ENCODE measurements at regions not wholly inside any gene's neighbourhood (a gene's known extent, or its start where the extent isn't known, plus 50 kb on each side); places are given as distances from the start of the nearest gene placed in this dataset.

DNA sequence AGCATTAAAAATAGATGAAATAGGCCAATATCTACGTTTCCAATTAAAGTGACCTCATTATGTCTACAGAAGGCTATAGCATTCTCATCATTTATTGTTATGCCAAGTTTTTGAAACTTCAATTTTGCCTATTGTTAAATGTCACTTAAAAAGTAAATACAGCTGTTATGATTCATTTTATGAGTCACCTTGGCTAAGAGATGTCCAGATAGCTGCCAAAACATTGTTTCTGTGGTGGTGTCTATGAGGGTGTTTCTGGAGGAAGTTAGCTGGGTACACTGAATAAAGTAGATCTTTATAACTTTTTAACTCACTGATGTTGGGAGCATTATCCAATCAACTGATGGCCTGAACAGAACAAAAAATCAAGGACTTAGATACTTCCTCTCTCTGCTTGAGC lies 1209.7 kb upstream of the PCDH9 start:
- ChIA-PET CTCF (no interaction called here), POLR2A (no interaction called here)
- TF ChIP-seq, protein P1, sequence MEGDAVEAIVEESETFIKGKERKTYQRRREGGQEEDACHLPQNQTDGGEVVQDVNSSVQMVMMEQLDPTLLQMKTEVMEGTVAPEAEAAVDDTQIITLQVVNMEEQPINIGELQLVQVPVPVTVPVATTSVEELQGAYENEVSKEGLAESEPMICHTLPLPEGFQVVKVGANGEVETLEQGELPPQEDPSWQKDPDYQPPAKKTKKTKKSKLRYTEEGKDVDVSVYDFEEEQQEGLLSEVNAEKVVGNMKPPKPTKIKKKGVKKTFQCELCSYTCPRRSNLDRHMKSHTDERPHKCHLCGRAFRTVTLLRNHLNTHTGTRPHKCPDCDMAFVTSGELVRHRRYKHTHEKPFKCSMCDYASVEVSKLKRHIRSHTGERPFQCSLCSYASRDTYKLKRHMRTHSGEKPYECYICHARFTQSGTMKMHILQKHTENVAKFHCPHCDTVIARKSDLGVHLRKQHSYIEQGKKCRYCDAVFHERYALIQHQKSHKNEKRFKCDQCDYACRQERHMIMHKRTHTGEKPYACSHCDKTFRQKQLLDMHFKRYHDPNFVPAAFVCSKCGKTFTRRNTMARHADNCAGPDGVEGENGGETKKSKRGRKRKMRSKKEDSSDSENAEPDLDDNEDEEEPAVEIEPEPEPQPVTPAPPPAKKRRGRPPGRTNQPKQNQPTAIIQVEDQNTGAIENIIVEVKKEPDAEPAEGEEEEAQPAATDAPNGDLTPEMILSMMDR (IDR thresholded peaks at IDR 0.05; ENCODE audit: control extremely low read depth, extremely low read depth, low read depth, missing control alignments) = no peak
- DNase-seq (ENCODE audit: extremely low spot score) = no peak

DNA sequence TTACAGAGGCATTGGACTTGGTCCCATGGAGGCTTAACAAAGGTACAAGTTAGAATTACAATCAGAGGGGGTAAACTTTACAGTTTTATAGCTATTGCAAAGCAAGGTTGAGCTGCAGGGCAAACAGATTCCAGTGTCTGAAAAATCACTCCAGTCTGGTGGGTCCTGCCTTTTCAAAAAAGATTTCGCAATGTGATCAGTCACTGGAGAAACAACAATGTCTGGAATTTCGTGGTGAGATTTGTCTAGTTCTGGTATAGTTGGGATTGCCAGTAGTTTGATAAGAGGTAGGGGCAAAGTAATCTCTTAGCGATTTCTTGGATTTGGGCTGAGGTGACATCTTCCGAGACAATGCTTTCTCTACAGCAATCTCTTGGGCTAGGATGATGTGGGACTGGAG lies 1198.2 kb upstream of the PCDH9 start:
- POLR2A ChIA-PET = no interaction called here
- TF ChIP-seq, protein P1 (IDR thresholded peaks at IDR 0.05; ENCODE audit: control extremely low read depth, extremely low read depth, low read depth, missing control alignments) = no peak
- CTCF ChIA-PET = no interaction called here
- DNase-seq (ENCODE audit: extremely low spot score) = no peak

DNA sequence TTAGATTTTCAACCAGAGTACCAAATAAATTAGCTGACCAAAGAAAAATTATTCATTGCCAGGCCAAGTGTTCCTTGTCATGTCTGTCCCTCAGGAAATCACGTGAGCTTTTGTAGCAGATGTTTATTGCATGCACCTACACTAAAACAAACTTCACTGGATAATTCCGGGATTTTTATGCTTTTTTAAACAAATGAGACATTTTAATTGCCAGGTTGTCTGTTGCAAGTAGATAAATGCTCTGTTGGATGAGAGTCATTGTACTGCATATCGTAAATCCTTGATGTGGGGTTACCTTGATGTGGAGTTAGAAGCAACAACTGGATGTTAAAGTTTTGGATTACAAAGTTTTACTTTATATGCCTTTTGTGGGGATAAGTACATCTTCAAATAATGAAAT lies 1187.7 kb upstream of the PCDH9 start:
- POLR2A ChIA-PET = no interaction called here
- TF ChIP-seq, protein P1 (IDR thresholded peaks at IDR 0.05; ENCODE audit: control extremely low read depth, extremely low read depth, low read depth, missing control alignments) = no peak
- no peak for DNase-seq (ENCODE audit: extremely low spot score)
- CTCF ChIA-PET = interaction anchor here (0.7 kb wide), 1 partner anchor 10 kb away, joined by 3 read pairs; no protein-coding TSS in a partner anchor

DNA sequence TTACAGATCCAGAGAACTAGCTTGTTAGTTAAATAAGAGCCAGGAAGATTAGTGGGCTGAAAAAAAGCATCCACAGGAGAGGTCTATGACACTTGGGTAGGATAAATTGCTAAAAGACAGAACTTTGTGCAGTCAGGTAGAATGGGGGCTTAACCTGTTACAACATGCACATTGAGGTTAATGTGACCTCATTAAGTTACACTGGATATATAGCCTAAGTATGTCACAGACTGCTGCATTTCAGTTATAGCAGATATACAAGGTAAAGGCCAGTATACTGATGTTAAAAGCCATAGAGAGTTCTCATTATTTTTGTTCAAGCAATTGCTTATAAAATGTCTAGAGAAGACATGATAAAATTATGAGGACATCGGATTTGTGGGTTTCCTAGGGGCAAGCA lies 1179.9 kb upstream of the PCDH9 start:
- ChIA-PET CTCF (interaction anchor here (1.5 kb wide), 1 partner anchor 13 kb away, joined by 3 read pairs; no protein-coding TSS in a partner anchor), POLR2A (no interaction called here)
- TF ChIP-seq, protein P1 (IDR thresholded peaks at IDR 0.05; ENCODE audit: control extremely low read depth, extremely low read depth, low read depth, missing control alignments) = no peak
- no peak for DNase-seq (ENCODE audit: extremely low spot score)

DNA sequence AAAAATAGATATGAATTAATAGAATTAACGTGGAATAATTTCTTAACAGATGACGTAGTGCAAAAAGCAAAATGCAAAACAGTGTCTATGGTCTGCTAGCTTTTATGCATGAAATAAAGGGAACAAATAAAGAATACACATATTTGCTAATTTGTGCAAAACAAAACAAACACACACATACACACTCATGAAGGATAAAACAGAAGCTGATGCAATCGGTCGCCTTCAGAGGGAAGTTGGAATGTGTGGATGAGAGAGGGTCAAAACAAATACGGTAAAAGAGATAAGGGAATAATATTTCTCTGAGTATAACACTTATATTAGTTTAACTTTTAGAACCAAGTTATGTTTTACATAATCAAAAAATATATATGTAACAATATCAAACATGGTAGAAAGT lies 1160.9 kb upstream of the PCDH9 start:
- CTCF ChIA-PET = no interaction called here
- POLR2A ChIA-PET = no interaction called here

DNA sequence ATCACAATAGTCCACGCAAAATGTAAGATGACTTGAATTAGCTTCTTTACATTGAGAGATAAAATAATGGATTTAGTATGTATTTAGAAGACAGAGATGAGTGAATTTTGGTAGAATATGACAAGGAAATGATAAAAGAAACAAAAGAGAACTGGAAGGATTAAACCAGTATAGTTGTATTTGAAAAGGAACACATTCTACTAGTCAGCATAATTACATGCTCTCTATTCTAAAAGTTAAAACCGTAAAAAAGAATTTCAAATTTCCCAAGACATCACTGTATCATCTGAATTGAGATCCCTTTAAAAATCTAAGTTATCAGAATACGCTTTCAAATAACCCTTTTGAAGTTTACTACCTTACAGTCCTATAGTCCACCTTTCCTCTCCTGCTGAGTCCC lies 1156.7 kb upstream of the PCDH9 start:
- TF ChIP-seq, protein P1 (IDR thresholded peaks at IDR 0.05; ENCODE audit: control extremely low read depth, extremely low read depth, low read depth, missing control alignments) = no peak

More for the DNA sequence above, 1160.9 kb upstream of the PCDH9 start:
- TF ChIP-seq, protein P1 (IDR thresholded peaks at IDR 0.05; ENCODE audit: control extremely low read depth, extremely low read depth, low read depth, missing control alignments) = no peak
- no peak for DNase-seq (ENCODE audit: extremely low spot score)

More for the DNA sequence above, 1156.7 kb upstream of the PCDH9 start:
- CTCF ChIA-PET = no interaction called here
- DNase-seq (ENCODE audit: extremely low spot score) = no peak
- POLR2A ChIA-PET = no interaction called here

Measured in GM10248 (cell line).